EH (cell line): ENCODE measurements at regions not wholly inside any gene's neighbourhood (a gene's known extent, or its start where the extent isn't known, plus 50 kb on each side); places are given as distances from the start of the nearest gene placed in this dataset.
A peak's percentile ranks its signal among the peaks of the same experiment; 100 is the strongest.

Source experiments
- DNase-seq: peaks from one replicate; pipeline ENCODE4 v3.0.0-alpha.2; 2015; ENCODE audit warnings: low read depth

DNA sequence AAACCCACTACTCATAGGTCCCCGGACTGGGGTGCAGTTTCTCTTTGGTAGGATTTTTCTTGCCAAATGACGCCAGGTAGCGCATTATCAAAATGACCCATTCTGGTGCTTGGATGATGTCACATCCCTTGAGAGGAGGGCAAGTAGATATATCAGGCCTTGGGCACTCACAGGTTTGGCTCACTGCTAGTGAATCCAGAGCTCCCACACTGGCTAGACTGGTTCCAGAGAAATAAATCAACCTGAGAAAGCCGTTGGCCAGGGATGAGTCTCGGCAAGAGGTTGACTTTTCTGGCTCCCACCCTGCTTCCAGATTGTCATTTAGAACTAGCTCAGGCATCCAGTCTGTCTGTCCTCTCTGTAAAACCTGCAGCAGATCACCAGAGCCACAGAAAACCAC lies 188.4 kb upstream of the MAF start:
- no peak for DNase-seq

DNA sequence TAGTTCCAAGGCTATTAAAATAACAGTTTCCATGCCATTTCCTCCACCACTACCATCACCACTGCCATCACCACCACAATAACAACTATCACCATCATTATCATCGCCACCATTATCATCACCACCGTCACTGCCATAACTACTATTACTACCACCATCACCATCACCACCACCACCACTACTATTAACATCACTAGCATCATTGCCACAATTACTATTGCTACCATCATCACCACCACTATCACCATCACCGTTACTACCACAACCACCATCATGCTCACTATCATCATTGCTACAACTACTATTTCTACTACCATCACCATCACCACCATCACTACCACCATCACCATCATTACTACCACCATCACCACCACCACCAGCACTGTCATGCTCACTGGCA lies 185.9 kb upstream of the MAF start:
- no peak for DNase-seq

DNA sequence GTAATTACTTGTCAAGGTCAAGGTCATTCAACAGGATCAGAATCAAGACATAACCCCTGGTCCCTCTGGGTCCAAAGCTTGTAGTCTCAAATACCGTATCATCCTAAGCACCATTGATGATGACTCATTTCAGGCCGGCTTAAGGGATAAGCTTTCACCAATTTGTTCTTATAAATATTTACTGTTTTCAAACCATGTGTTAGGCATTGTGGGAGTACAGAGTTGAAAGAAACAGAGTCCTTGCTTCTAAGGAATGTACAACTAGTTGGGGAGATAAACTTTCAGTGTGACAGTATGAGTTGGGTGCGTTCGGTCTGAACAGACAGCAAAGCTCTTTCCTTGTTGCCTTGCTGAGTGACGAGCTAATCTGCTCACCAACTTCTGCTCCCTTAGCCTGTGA lies 183.5 kb upstream of the MAF start:
- no peak for DNase-seq

DNA sequence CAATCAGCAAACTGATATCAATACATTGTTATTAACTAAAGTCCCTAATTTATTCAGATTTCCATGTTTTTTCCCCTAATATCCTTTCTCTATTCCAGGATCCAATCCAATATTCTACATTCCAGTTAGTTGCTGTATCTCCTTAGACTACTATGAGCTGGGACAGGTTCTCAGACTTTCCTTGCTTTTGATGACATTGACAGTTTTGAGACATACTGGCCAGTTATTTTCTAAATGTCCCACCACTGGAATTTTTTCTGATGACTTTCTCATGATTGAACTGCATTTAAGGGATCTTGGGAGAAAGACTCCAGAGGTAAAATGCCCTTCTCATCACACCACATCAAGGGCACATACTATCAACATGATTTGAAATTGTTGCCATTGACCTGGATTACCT lies 177.1 kb upstream of the MAF start:
- DNase-seq = no peak

DNA sequence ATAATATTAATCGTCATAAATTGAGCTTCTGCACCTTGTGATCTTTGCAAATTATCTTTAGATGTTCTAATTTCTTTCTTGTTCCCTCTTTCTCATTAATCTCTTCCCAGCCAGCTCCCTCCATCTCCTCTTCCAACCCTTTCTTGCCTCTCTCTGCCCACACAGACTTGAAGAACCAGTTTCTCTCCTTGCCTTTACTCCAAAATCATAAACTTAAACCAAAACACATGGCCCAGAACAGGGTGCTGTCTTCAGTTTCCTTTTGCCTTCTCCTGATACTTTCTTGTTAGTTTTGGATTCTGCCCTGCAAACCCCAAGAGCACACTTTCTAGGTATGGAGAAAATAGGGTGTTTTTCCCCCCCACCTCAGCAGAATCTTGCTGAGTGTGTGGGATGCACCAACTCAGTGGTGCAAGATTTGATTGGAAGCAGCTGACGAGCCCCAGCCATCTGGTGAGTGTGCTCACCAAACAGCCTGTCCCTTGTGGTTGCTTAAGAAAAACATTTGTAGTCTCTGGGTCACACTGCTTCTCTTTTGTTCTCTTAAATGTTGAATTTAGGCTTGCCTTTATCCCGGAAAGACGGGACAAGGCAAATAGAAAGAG lies 175.8 kb upstream of the MAF start:
- no peak for DNase-seq

DNA sequence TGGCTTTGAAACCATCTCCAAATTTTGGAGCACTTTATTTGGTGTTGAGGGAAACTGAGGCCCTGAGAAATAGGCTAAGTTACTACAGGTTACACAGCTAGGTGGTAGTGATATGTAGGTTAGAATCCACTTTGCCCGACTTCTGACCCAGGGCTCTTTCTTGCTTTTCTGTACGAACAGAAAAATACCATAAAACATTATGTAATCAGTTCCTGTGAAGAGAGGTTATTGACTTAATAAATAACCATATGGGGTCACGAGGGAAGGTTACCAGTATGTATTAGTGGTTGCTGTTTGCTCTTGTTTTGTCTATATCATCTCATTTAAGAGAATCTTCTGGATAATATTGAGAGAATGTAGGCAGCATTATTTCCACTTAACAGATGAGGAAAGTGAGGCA lies 172.2 kb upstream of the MAF start:
- no peak for DNase-seq

DNA sequence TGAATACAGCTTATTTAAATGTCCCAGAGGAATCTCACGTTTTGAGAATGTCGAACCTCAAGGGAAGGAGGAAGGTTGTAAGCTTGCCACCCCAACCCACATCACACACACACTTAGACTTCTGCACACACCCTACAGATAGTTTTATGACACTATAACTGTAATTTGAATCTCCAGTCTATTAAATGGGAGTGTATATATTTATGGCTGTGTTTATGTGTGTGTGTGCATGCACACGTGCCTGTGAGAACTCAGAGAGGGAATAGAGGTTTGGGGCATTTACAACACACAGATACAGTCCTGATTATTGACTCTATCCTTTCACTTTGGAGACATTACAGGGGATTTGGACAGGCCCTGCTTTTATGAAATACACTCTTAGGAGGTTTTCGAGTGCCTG lies 171.5 kb upstream of the MAF start:
- DNase-seq = no peak

DNA sequence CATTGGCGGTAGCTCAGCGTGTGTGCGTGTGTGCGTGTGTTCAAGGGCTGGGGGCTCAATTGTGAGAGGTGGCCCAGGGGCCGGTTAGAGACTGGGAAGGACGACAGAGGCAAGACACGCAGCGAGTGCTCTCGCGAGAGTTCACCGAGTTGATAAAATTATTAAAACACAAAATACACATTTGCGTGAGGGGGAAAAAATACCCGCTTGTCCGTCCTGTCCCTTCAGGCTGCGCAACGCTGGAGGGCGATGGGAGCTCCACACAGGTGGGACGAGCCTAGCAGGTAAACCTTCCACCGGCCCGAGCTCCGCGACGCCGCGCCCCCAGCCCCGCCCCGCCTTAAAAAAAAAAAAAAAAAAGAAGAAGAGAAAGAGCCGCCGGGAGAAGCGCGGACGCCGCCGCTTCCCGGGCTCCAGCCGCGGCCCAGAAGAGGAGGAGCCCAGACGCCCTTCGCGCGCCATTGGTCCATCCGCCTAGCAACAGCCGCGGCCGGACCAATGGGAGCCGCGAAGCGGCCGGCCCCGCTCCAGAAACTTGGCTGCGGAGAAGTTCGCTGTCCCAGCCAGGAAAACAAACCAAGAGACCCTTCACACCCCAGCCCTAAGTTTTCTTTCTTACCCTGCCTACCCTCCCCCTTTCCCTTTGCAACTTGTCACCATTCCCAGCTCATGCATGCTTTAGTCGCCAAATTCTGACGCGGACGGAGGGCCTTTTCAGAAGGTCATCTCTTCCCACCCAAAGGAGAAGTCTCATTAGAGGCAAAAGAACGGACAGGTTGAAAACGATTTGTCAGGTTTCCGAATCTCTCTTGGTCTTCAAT lies 169.9 kb upstream of the MAF start:
- peak; percentile 82 for DNase-seq

DNA sequence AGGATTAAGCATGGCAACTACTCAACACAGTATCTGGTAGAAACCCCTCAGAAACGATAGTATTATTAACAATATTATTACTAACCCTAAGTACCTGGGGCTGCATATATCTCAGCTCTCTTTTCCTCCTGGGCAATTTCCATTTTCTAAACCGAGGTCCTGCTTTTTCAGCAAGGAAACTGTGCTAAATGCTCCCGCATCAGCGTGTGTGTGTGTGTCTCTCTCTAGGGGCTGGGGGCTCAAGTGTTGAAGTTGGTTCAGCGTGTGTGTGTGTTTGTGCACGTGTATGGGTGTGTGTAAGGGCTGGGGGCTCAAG lies 169.3 kb upstream of the MAF start:
- DNase-seq = no peak

DNA sequence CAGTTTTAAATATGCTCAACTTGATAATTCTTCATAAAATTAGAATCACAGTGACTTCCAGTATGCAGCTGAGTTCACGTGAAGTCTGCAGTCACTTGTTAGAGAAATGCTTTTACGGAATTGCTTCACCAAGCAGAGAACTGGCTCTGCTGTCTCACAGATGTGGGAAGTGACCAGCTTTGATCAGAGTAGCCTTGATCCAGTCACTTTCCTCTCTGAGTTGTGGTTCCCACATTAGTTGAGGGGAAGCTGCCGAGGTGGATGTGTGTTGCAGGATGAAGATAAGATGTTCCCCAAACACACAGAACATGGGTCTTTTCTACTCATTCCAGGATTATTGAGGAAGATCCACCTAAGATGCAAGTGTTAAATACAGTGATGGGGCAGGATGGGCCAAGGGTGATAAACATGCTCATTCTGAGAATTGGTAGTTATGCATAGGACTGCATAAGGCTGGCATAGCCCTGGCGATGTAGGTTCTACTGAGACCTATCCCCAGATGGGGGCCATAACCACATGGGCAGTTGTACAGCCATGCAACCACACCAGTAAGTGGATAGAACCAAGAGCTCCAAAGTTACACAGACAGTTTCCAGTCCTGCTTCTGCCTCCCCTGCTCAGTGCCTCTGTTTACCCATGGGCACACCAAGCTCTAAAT lies 168.9 kb upstream of the MAF start:
- no peak for DNase-seq

DNA sequence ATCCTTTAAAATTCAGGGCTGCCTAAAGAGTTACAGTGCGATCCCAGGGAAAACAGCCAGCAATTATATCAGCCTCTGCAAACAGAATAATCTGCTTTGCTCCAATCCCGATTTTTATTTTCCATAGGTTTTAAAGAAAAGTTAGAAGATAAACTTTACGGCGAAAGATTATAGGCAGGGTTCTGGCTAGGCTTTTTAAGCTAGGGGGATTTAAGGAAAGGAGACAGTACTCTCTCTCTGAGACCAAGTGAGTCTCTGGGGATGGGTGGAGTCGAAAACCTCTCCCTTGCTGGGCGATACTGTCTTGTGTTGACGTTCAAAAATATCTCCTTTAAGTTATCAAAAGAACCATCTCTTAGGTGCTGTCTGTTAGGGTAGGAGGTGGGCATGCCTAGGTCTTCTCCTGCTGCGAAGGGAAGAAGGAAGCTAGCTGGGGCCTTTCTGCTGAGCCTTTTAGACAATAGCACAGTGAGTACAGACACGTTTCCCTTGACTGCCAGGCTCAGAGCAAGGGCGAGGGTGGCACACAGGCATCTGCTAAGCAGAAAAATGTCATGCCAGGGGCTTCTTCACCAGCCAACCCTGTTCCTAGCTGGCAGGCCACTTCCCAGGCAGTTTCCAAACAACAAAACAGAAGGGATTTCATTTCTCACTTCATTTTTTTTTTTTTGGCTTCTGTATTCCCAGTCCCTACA lies 167.9 kb upstream of the MAF start:
- no peak for DNase-seq

DNA sequence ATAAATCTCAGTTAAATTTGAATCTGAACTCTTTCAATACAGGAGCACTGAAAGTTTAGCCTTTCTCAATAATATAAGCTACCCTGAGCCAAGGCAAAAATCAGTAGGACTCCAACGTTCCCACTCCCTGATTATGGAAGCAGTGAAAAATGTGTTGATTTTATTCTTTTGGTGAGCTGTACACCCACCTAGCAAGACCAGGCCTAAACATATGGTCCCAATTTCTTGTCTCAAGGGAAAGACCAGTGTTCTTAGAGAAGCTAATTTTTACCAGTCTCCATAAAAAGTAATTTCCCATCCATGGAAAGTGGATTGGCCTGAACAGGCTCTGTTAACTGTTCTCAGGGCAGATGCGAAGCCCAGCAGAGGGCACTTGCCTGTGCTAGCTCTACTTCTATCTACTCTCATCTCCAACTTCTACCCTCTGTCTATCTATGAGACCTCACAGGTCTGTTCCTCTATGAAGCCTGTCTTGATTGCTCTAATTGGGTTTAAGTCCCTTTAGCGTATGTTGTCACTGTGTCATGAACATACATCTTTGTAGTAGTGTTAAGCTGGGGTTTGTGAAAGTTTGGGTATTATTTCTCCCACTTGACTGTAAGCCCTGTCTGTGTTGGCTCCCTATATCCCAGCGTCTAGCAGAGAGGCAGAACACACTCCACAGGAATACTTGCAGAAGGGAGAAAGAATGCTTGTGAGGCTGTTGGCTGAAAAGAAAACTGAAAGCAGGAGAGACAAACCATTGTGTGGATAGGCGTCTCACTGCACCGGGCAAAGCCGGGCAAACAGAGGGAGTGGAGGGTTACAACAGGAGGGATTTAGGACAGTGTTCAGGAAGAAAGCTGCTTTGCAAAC lies 167.1 kb upstream of the MAF start:
- DNase-seq = peak; percentile 19

DNA sequence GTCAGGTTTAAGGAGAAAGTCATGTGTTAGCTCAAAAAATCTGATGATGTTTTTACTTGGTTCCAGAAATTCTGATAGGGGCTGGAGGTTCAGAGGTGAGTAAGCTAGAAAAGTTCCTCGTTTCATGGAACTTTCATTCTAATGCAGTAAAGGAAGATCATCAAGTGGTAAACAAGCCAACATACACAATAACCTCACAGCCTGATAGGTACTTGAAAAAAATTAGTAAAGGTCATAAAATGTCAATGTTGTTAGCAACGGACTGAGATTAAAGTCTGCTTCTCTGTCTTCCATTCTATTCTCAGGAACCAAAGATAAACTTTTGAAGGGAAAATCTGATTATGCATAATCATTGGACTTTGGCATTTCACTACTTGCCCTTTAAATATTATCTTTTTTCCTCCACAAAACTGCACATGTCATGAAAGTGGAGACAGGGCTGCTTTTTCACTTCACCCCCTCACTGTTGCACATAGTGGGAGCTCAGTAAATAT lies 165.4 kb upstream of the MAF start:
- no peak for DNase-seq

DNA sequence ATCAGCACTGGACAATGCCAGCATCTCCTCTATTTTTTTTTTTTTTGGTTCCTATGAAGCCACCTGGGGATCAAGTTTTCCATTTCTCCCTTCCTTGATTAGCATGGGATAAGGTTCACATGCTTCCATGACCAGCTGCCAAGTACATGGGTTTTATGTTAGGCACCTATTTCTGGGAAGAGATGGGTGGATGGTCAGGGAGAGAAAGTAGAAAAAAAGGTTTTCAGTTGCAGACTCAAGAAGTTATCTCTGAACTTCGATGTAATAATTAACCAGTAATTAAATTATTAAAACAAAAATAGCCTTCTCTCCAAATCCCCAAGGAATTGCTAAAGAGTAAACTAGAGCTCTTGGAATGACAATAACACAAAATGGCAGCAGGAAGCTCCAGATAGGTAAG lies 164.9 kb upstream of the MAF start:
- DNase-seq = no peak

DNA sequence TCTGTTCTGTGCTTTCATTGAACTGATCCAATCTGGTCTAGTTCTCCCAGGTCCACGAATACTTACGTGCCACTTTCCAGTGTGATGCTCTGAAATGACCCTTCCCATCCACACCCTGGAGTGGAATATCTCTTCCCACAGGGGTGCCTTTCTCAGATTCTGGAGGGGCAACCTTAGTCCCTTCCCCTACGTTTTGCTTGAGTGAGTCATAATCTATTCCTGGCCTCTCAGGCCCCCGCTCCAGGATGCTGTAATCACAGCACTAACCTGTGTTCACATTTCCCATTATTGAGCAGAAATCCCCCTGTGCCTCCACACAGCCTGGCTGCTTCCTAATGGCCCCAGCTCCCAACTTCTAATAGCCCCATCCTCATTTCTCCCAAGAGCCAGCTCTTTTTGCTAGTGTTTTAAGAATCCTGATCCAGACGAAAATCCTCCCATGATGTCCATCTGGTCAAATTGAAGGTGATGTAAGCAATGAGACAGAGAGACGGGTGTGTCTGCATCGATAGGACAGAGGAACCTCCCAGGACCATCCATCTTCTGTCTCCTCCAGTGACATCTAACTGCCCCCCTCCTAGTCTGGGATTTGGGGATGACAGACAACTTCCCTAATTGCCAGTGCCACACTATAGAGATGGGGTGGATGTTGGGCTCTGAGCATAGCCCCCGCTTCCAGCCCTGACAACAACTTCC lies 164.0 kb upstream of the MAF start:
- no peak for DNase-seq

DNA sequence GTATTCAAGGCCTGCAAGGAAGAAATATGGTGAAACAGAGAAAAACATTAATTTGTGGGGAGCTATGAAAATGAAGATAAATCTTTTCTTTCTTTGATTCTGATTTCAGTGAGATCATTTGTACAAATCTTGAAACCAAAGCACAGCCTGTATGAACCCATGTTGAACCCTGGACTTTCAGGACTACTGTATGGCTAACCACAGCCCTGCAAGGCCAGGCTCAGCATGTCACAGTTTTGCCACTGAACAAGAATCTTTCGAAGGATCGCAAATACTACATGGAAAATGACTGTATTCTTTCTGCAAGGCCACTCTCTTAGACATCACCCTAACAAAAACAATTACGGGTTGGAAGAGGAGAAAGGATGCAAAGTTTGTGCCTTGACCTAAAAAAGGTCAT lies 161.7 kb upstream of the MAF start:
- no peak for DNase-seq

DNA sequence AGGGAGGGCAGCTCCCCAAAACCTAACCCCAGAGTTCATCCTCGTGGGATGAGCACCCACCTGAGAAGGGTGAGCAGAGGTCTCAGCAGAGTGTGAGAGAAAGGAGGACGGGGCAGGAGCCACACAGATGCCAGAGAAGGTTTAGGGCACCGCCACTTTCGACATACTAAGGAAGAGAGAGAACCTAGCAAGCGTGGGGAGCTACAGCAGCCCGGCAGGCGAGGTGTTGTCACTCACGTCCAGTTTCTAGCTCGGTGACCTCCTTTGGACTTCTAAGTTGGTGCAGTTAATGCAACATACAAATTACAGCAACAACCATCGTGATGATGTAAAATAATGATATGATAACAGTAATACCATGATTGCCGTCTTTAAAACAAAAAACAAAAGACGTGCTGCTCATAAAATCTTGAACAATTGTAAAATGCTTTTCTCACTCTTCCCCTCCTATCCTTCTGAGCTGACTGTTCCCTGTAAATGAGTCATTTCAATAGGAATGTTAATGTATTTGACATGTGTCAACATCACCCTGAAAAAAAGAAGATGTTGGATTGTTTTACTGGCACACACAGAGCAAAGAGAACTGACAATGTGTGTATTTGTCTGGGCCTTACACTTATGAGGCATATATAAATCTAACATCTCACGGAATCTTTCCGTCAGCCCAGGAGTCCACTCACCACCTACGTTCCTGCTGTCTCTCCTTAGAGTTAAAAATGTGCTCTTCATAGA lies 158.2 kb upstream of the MAF start:
- no peak for DNase-seq

DNA sequence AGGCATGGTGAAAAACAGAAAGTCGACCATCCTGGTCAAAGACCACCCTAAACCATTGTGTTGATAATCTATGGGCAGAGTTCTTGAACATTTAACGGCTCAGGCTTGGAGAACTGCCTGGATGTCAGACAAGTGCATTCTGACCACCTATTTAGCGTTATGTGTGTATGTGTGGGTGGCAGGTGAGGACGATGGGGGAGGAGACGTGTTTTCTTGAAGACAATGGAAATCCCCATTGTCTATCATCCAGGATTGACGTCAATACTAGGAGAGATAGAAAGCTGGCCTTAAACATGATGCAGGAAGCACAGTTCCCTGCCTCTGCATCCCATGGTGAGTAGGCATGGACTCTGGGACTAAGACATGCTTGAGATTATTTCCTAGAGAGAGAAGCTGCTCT lies 157.4 kb upstream of the MAF start:
- DNase-seq = no peak

DNA sequence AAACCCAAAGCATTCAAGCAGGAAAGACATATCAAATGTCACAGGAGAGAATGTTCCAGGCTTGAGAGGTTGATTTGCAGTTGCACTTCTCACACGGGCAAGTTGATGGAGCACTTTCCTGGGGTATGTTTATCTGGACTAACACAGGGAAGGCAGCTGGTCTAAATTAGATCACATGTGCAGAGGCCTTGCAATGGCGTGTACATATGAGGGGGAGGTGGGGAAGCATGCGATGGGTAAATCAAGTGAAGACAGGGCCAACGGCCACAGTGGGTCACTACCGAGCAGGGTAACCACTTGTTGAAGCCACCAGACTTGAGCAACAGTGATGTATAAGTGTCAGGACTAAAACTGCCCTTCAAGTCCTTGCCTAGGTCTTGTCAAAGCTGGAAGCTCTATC lies 156.6 kb upstream of the MAF start:
- no peak for DNase-seq

DNA sequence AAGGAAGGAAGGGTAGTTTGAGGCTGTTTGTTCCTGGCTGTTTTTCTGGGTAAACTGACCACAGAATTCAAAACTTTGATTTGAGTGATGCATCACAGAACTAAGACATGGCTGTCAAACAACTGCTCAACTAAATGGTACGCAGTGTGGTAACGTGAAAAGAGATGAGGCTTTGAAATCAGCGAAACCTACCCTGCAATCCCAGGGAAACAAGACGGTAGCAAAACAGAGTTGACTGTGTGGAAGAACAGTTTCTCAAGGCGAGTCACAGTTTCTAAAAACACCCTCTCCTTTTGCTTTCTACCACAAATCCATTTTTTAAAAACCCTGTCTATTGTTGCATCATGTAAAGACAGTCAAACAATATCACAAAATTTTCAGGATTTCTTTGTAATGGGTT lies 156.0 kb upstream of the MAF start:
- DNase-seq = no peak

DNA sequence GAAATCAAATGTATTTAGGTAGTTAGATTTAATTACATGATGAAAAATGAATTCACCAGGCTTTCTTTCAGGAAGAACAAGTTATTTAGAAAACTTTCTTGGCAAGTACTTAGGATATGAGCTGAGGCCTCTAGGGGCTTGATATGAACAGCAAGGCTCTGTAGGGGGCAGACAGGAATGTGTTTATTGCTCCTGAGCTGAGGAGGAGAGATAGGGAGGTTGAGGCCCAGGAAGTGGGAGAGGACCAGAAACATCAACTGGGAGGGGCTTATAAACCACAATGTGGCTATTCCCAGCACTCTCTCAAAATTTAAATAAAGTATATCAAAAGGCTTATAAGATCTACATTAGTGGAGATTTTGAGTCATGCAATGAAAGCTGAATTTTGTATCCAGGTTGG lies 154.0 kb upstream of the MAF start:
- no peak for DNase-seq
